GM13976 (cell line): ENCODE measurements at regions not wholly inside any gene's neighbourhood (a gene's known extent, or its start where the extent isn't known, plus 50 kb on each side); places are given as distances from the start of the nearest gene placed in this dataset.

Experiments
- DNase-seq: peaks from one replicate; pipeline ENCODE4 v3.0.0; 2012; ENCODE audit warnings: low spot score
- CTCF ChIP-seq: IDR thresholded peaks from 2 replicates; pipeline ENCODE4 v1.5.1; 2012; ENCODE audit warnings: borderline replicate concordance, mild to moderate bottlenecking; ENCODE audit not compliant: insufficient read depth; ENCODE audit errors: extremely low read depth, missing control alignments, control extremely low read depth
- in situ Hi-C: fragments of 300-500 bp; cut with MboI; formaldehyde crosslinking; loops from one replicate; pipeline ENCODE4 v1.12.0; 2022; ENCODE audit warnings: low sequenced_read_pairs, mixed read lengths, inconsistent platforms; ENCODE audit not compliant: unreplicated experiment

GRCh38 chr7:138169441-138169851, 93.2 kb downstream of the AKR1D1 start:
- in situ Hi-C loops, result no loop called here
- no peak for DNase-seq
- no peak for TF ChIP-seq CTCF

- in situ Hi-C loops, result loop anchor here (10.0 kb wide), 1 partner anchor 565 kb away; no protein-coding TSS in a partner anchor
- no peak for DNase-seq
- no peak for TF ChIP-seq CTCF
Observed at GRCh38 chr7:138170298-138170697, 94.0 kb downstream of the AKR1D1 start.

DNA sequence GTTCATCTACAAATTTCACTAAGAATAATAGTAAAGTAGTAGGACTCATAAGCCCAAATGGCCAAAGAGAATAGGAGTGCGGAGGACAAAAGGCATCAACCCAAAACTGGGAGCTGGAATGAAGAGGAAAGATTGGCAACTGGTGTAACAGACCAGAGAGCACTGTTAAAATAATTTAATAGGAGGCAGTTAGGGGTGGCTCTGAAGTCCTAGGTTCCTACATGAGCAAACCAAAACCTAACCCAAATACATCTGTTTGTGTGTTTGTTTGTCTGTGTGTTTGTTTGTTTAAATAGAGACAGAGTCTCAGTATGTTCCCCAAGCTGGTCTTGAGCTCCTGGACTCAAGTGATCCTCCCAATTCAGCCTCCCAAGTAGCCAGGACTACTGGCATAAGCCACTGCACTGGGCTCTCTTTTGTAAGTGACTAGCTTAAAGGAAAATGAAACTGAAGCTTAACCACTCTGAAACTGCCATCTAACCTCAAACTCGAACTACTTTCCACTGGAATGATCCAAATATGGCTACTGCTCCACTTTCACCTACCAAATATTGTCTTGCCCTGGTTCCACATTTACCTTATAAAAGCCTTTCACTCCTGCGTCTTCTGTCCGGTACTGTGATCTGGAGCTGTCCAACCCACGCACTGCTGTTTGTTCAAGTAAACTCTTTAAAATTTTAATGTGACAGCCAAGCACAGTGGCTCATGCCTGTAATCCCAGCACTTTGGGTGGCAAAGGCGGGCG, 94.9 kb downstream of the AKR1D1 start:
- TF ChIP-seq CTCF, result no peak
- in situ Hi-C loops, result loop anchor here (10.0 kb wide), 1 partner anchor 564 kb away; no protein-coding TSS in a partner anchor

DNA sequence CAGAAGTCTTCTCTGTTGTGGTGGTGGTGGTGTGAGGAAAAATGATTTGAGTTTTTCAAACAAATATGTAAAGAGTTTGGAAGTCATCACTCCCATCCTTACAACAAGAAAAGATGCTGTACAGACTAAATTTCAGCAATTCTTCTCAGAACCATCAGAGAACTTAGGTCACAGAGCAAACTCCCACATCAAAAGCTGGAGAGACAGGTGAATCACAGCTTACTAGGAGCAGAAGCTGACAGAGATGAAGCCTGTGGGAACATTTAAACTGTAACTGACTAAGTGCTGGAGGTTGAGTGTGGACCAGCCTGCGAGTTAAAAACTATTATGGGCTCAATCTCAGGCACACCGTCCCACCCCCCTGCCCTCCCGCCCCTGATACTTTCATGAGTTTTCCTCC, 97.3 kb downstream of the AKR1D1 start:
- TF ChIP-seq CTCF, result no peak
- in situ Hi-C loops, result loop anchor here (10.0 kb wide), 1 partner anchor 561 kb away; no protein-coding TSS in a partner anchor

More for the DNA sequence above, 94.9 kb downstream of the AKR1D1 start:
- DNase-seq, result peak; percentile 29

DNA sequence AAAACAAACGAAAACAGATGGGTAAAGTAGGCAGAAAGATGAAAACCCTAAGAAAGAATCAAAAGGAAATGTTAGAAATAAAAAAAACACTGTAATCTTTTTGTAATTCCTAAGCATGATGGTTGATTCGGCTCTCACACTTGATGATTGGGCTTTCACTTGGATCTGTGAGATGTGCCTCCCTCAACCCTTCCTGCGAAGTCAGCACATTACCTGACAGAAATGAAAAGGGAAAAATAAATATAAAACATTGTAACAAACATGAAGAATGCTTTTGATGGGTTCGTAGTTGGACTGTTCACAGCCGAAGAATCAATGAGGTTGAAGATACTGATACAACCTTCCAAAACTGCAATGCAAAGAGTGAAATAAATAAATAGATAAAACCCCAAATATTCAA, 99.8 kb downstream of the AKR1D1 start:
- no peak for TF ChIP-seq CTCF
- no peak for DNase-seq
- in situ Hi-C loops, result loop anchor here (10.0 kb wide), 1 partner anchor 559 kb away; no protein-coding TSS in a partner anchor

More for the DNA sequence above, 97.3 kb downstream of the AKR1D1 start:
- DNase-seq, result no peak

- TF ChIP-seq CTCF, result no peak
- no peak for DNase-seq
- in situ Hi-C loops, result no loop called here
Observed at GRCh38 chr7:138184191-138184590, 107.9 kb downstream of the AKR1D1 start.
